WTC11 (cell line): ENCODE measurements at regions not wholly inside any gene's neighbourhood (a gene's known extent, or its start where the extent isn't known, plus 50 kb on each side); places are given as distances from the start of the nearest gene placed in this dataset.
A peak's percentile ranks its signal among the peaks of the same experiment; 100 is the strongest.
"Not testable (repeated sequence)": the region's sequence is repeated elsewhere in the genome, so short reads cannot be mapped to it uniquely, and the experiment has no call there.

Experiments used
- ATAC-seq: fragments of 200-7000 bp; cut with Tn5 transposase; 2 replicates; pipeline ENCODE4 v1.10.0; 2021; ENCODE audit warnings: mild to moderate bottlenecking, moderate library complexity
- CTCF ChIA-PET: fragments of 300-600 bp; sonication (Branson Sonifier 250); formaldehyde crosslinking; loops from one replicate; lab custom pipeline; 2021; ENCODE audit warnings: antibody characterized with exemption; lab: Charles Lee
- POLR2A ChIA-PET: fragments of 350-600 bp; sonication (Branson Sonifier 250); formaldehyde crosslinking; loops from one replicate; lab custom pipeline; 2021; ENCODE audit warnings: antibody characterized with exemption; lab: Charles Lee
- DNase-seq: peaks from one replicate; pipeline ENCODE4 v3.0.0; 2021; ENCODE audit warnings: low spot score
- H3K27ac Mint-ChIP-seq: 2 replicates; pipeline ENCODE4 v1.8.0; 2021; ENCODE audit warnings: mixed read lengths
- H3K27me3 Mint-ChIP-seq: 2 replicates; pipeline ENCODE4 v1.8.0; 2021; ENCODE audit warnings: low read depth, mild to moderate bottlenecking, moderate library complexity, mixed read lengths
- H3K36me3 Mint-ChIP-seq: 2 replicates; pipeline ENCODE4 v1.8.0; 2021; ENCODE audit warnings: mixed read lengths
- H3K4me1 Mint-ChIP-seq: 2 replicates; pipeline ENCODE4 v1.8.0; 2022; ENCODE audit warnings: mixed read lengths
- H3K4me3 Mint-ChIP-seq: 2 replicates; pipeline ENCODE4 v1.8.0; 2021; ENCODE audit warnings: mild to moderate bottlenecking, moderate library complexity, mixed read lengths
- H3K9me3 Mint-ChIP-seq: 2 replicates; pipeline ENCODE4 v1.8.0; 2021; ENCODE audit warnings: mixed read lengths
- ATF3 ChIP-seq: sonication (generic); formaldehyde crosslinking; conservative IDR thresholded peaks from 2 replicates; pipeline ENCODE4 v1.8.1; 2022; ENCODE audit warnings: mild to moderate bottlenecking, missing genetic modification reagents
- CREB1 ChIP-seq: sonication (generic); formaldehyde crosslinking; IDR thresholded peaks from 2 replicates; pipeline ENCODE4 v1.8.0; 2023; ENCODE audit warnings: mild to moderate bottlenecking, missing genetic modification reagents
- E2F4 ChIP-seq: sonication (generic); formaldehyde crosslinking; IDR thresholded peaks from 2 replicates; pipeline ENCODE4 v1.8.1; 2022; ENCODE audit warnings: low read depth, mild to moderate bottlenecking, moderate library complexity, missing genetic modification reagents, borderline replicate concordance
- E2F5 ChIP-seq: sonication (generic); formaldehyde crosslinking; IDR thresholded peaks from 2 replicates; pipeline ENCODE4 v1.8.1; 2022; ENCODE audit warnings: mild to moderate bottlenecking, moderate library complexity, missing genetic modification reagents
- HMGXB4 ChIP-seq: sonication (generic); formaldehyde crosslinking; IDR thresholded peaks from 2 replicates; pipeline ENCODE4 v1.8.1; 2023; ENCODE audit warnings: mild to moderate bottlenecking, moderate library complexity, missing genetic modification reagents
- MYBL2 ChIP-seq: sonication (generic); formaldehyde crosslinking; IDR thresholded peaks from 2 replicates; pipeline ENCODE4 v1.8.1; 2023; ENCODE audit warnings: mild to moderate bottlenecking, moderate library complexity, missing genetic modification reagents
- NFYB ChIP-seq: sonication (generic); formaldehyde crosslinking; conservative IDR thresholded peaks from 2 replicates; pipeline ENCODE4 v1.8.0; 2022; ENCODE audit warnings: low read depth, missing genetic modification reagents
- RELA ChIP-seq: sonication (generic); formaldehyde crosslinking; IDR thresholded peaks from 2 replicates; pipeline ENCODE4 v1.8.1; 2022; ENCODE audit warnings: missing genetic modification reagents, mild to moderate bottlenecking, borderline replicate concordance
- USF1 ChIP-seq: sonication (generic); formaldehyde crosslinking; IDR thresholded peaks from 2 replicates; pipeline ENCODE4 v1.8.0; 2022; ENCODE audit warnings: mild to moderate bottlenecking, missing genetic modification reagents
- ZBTB21 ChIP-seq: sonication (generic); formaldehyde crosslinking; IDR thresholded peaks from 2 replicates; pipeline ENCODE4 v1.8.1; 2023; ENCODE audit warnings: mild to moderate bottlenecking, missing genetic modification reagents, borderline replicate concordance
- ZNF121 ChIP-seq: sonication (generic); formaldehyde crosslinking; IDR thresholded peaks from 2 replicates; pipeline ENCODE4 v1.8.0; 2023; ENCODE audit warnings: missing genetic modification reagents
- ZNF232 ChIP-seq: sonication (generic); formaldehyde crosslinking; IDR thresholded peaks from 2 replicates; pipeline ENCODE4 v1.8.0; 2022; ENCODE audit warnings: mild to moderate bottlenecking, missing genetic modification reagents
- ZNF396 ChIP-seq: fragments of 250-450 bp; sonication (Bioruptor Pico); IDR thresholded peaks from 2 replicates; pipeline ENCODE4 v1.8.0; 2021; ENCODE audit warnings: mild to moderate bottlenecking, moderate library complexity, borderline replicate concordance
- ZNF532 ChIP-seq: fragments of 250-450 bp; sonication (Bioruptor Pico); IDR thresholded peaks from 2 replicates; pipeline ENCODE4 v1.9.0; 2021; ENCODE audit warnings: mild to moderate bottlenecking, borderline replicate concordance

- Mint-ChIP-seq H3K27me3 (peaks cover 10% of the 10 kb centered on the region), H3K4me1 (peaks cover 30% of the 10 kb centered on the region)
- ATAC-seq, H3K27ac Mint-ChIP-seq, DNase-seq, POLR2A ChIA-PET, H3K4me3 Mint-ChIP-seq, H3K9me3 Mint-ChIP-seq, H3K36me3 Mint-ChIP-seq: not testable (repeated sequence)
- CTCF ChIA-PET: interaction anchor here (1.9 kb wide), 1 partner anchor 202 kb away, joined by 7 read pairs; the partner anchor contains the start of gene LSG1
- TF ChIP-seq ZNF121 (CRISPR knock-in tag): 0 out of 2 replicates have a peak, but pooled peaks have one; percentile 15
Observed at GRCh38 chr3:194873474-194873873, 187.8 kb downstream of the FAM43A start.

GRCh38 chr3:194874206-194874605 lies 188.5 kb downstream of the FAM43A start:
- no peaks in the 10 kb centered on the region for H3K36me3 Mint-ChIP-seq
- TF ChIP-seq USF1 (CRISPR knock-in tag) (no peak), E2F5 (no peak), ZNF232 (no peak), HMGXB4 (CRISPR knock-in tag) (no peak), ZBTB21 (CRISPR knock-in tag) (no peak), RELA (no peak), MYBL2 (no peak), ZNF396 (CRISPR knock-in tag) (no peak), ATF3 (CRISPR knock-in tag) (no peak), E2F4 (no peak), NFYB (CRISPR knock-in tag) (no peak)
- H3K4me1 Mint-ChIP-seq: peaks cover 30% of the 10 kb centered on the region
- peaks cover 3% of the 10 kb centered on the region for H3K9me3 Mint-ChIP-seq
- CTCF ChIA-PET: no interaction called here
- no peak for ATAC-seq
- H3K4me3 Mint-ChIP-seq: no peak overlapping the region
- DNase-seq: no peak
- peaks cover 10% of the 10 kb centered on the region for H3K27me3 Mint-ChIP-seq
- POLR2A ChIA-PET: no interaction called here
- H3K27ac Mint-ChIP-seq: no peak overlapping the region

GRCh38 chr3:194874783-194875182 lies 189.1 kb downstream of the FAM43A start:
- H3K4me1 Mint-ChIP-seq: peaks cover 30% of the 10 kb centered on the region
- H3K36me3 Mint-ChIP-seq: no peaks in the 10 kb centered on the region
- no peak for ATAC-seq
- H3K9me3 Mint-ChIP-seq: peaks cover 3% of the 10 kb centered on the region
- DNase-seq: no peak
- POLR2A ChIA-PET: no interaction called here
- H3K4me3 Mint-ChIP-seq: no peak overlapping the region
- TF ChIP-seq CREB1 (CRISPR knock-in tag) (no peak), ZNF532 (CRISPR knock-in tag) (no peak), ZNF396 (CRISPR knock-in tag) (no peak)
- TF ChIP-seq, all 79 proteins: peak for 0
- H3K27me3 Mint-ChIP-seq: peaks cover 10% of the 10 kb centered on the region
- CTCF ChIA-PET: no interaction called here
- no peak overlapping the region for H3K27ac Mint-ChIP-seq
